CD4-positive, alpha-beta T cell treated with Interleukin-15 for 4 hours (primary cell): ENCODE measurements at regions not wholly inside any gene's neighbourhood (a gene's known extent, or its start where the extent isn't known, plus 50 kb on each side); places are given as distances from the start of the nearest gene placed in this dataset.
"Not testable (repeated sequence)": the region's sequence is repeated elsewhere in the genome, so short reads cannot be mapped to it uniquely, and the experiment has no call there.

ENCODE experiments used
- DNase-seq: peaks from one replicate; pipeline ENCODE4 v3.0.0-alpha.2; 2020; ENCODE audit warnings: low spot score

- DNase-seq, result no peak
Measured at GRCh38 chr6:166724576-166724975, 97.5 kb upstream of the RPS6KA2 start.

DNA sequence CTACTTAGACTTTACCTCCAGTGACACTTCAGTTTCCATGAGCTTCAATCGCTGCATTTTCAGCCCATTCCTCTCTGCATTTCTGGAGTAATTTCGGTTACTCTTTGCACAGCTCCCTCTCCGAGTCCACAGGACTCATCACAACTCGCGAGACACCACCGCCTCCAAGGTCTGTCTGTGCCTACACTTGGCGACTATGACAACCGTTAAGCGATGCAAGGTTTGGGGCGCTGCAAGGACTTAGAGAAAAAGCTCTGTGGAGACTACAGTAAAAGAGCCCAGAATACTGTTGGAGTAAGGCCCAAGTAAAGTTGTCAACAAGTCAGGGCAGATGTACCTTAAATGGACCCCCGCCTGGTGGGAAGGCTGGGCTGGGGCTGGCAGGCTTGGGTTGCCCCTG is 95.7 kb upstream of the RPS6KA2 start:
- no peak for DNase-seq

DNA sequence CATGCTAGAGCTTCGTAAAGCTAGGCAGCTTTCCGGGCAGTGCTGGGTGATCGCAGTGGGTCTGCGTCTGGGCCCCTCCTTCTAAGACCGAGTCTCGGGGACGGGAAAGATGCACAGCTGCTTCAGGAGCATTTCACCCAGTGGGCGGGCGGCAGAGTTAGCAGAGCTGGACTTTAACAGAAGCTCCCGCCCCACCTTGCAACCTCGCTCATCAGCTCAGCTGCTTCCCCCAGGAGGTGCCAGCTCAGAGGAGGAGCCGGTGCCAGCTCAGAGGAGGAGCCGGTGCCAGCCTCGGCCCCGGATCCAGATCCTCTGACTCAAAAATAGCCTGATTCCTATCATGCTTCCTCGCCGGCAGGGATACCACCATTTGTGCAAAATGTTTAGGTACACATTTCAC is 94.5 kb upstream of the RPS6KA2 start:
- no peak for DNase-seq

DNA sequence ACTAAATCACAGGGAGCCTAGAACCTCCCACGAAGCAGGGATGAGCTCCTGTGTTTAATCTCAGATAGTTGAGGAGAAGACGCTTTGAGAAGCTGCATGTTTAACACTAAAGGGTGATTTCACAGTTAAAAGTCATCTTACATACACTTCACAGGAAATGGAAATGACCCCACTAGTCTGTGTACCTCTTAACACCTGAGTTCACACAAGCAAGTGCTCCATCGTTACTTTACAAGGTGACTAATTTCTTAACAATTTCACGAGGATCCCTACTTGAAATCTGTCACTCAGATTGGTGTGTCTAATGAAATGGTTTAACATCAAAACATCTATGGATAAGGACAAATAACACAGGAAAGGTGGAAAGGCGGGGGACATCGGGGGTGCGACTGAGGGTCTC is 93.8 kb upstream of the RPS6KA2 start:
- no peak for DNase-seq

DNA sequence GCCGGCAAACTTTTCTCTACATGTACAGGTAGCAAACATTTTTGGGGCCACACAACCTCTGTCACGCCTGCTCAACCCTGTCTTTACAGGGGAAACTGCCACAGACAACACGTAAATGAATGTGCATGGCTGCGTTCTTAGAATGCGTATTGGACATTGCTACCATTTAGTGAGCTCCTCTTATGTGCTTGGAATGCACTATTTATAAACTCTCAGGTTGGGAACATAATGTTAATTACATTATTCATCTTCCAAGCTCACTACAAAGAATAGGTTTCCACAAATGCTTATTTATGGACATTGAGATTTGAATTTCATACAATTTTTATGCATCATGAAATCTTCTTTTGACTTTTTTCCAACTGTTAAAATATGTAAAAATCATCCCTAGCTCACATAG is 92.0 kb upstream of the RPS6KA2 start:
- DNase-seq, result no peak

DNA sequence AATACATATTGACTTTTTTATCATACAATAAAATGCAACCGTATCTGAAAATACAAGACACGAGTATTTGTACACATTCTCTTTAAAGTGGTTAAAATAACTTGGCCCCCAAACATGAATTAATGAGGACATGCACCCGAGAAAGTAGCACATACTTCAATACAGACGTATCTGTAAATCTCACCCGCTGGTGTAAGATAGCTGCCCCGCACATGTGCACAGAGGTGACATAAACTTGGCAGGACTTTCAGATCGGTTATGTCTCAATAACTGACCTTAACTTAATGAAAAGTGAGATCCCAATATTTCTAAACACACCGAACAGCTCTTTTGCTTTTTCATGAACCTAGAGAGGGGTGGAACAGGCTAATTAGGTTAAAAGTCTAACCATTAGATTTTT is 91.5 kb upstream of the RPS6KA2 start:
- DNase-seq, result no peak

DNA sequence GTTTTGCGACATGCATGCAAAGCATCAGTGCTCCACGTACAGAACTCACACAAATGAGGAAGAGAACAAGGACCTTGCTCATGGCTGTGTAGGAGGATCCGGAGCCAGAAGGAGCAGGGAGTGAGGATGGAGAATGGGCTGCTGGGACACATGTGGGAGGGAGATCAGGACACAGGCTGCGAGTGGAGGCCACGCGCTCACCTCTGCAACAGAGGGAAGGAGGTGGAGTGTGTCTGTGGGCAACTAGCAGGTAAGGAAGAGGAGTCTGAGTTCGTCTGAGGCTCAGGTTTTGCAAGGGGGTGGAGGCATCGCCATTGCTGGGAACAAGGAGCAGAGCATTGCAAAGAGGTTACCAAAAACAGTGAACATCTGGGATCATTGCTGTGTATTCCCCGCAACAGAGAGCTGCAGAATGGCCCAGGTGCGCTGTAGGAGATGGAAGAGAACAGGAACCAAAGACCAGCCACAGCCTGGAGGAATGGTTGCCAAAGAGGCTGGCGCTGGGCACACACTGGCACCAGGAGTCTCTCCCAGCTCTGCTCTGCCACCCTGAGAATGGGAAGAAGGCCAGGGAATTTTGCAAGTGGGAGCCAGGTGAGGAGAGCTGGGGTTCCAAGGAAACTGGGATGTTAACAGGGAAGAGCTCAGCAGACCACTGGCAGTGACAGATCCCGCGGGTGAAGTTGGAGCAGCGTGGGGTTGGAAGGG is 90.0 kb upstream of the RPS6KA2 start:
- no peak for DNase-seq

- DNase-seq, result no peak
Measured at GRCh38 chr6:166715992-166716391, 88.9 kb upstream of the RPS6KA2 start.

GRCh38 chr6:166715065-166715464 is 88.0 kb upstream of the RPS6KA2 start:
- DNase-seq, result no peak

- no peak for DNase-seq
Measured at GRCh38 chr6:166714581-166714980, 87.5 kb upstream of the RPS6KA2 start.

DNA sequence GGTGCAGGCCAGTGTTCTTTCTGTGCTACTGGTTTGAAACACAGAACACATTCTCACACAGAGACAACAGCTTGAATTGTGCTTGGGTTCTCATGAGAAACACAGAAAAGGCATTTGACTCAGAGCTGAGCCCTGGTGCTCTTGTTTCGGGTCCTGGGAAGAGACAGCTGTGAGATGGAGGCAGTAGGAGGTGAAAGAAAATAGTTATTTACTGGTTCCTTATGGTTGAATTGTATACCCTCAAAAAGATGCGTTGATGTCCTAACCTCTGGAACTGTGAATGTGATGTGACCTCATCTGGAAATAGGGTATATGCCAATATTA is 87.1 kb upstream of the RPS6KA2 start:
- DNase-seq, result no peak

GRCh38 chr6:166713434-166714186 is 86.6 kb upstream of the RPS6KA2 start:
- no peak for DNase-seq

- DNase-seq, result no peak
Measured at GRCh38 chr6:166712286-166713228, 85.5 kb upstream of the RPS6KA2 start.

DNA sequence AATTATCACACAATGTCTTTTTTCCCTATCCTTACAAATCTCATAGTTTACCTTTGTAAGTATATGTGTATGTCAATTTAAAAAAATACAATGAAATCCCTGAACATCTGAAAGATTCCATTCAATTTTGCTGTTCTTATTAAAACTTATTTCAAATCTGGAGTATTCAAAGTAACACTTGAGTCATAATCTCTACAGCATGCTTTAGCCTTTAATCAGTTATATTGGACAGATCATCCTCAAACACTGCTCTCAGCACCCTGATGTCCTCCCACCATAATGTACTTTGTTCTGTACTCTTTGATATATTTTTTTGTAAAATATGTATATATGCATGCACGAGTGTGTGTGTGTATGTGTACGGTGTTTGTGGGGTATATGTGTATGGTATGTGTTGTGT is 83.0 kb upstream of the RPS6KA2 start:
- DNase-seq, result no peak

DNA sequence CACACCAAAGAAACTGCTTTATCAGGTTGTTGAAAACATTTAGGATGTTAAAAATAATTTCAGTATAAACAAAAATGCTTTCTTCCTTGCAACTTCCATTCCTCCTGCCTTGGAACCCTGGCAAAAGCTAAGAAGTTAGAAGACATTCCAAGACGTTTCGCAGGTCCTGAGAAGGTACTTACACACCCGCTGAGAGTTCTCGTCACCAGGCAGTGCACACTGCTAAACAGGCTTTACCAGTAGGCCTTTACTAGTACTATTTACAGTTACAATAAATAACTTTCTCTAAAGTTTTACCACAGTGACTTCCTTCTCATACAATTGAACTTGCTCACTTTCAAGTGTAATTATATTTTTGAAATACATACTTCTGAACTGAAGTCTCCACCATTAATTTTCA is 81.4 kb upstream of the RPS6KA2 start:
- DNase-seq, result no peak

DNA sequence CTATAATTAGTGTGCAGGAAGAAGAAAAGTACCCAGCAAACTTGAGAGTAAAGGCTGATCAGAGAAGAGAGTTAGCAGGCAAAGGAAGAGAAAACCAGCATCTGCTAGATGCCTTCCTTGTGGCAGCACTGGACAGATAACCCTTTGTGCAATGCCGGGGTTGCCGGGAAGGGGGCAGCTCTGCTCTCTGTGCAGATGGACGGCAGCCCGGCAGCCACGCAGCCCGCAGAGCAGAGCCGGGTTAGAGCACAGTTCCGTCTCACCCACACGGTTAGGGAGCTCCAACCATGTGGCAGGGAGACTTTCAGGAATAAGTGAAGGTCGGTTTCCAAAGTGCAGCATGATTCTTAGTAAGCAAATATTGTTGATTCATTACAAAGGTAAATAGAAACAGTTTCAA is 80.0 kb upstream of the RPS6KA2 start:
- no peak for DNase-seq

GRCh38 chr6:166705069-166705468 is 78.0 kb upstream of the RPS6KA2 start:
- no peak for DNase-seq

DNA sequence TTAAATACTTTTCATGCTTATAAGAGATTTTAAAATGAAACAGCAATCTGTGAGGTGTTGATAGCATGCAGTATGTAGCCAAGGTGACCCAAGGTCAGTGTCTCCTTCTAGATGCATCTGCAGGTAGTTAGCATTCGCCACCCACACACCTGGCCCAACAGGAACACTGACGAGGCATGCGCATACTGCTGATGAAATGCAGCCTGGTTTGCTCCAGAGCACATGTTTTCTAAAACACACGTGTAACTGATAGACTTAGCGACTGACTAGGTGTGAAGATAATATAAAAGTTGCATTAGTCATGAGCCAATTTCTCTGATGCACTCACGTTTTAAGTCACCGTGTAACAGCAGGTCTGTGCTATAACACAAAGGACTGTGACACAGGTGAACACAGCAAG is 77.1 kb upstream of the RPS6KA2 start:
- DNase-seq, result no peak

- DNase-seq, result no peak
Measured at GRCh38 chr6:166703149-166703710, 76.2 kb upstream of the RPS6KA2 start.

GRCh38 chr6:166701424-166701823 is 74.4 kb upstream of the RPS6KA2 start:
- not testable (repeated sequence) for DNase-seq

GRCh38 chr6:166700871-166701270 is 73.8 kb upstream of the RPS6KA2 start:
- DNase-seq, result not testable (repeated sequence)

DNA sequence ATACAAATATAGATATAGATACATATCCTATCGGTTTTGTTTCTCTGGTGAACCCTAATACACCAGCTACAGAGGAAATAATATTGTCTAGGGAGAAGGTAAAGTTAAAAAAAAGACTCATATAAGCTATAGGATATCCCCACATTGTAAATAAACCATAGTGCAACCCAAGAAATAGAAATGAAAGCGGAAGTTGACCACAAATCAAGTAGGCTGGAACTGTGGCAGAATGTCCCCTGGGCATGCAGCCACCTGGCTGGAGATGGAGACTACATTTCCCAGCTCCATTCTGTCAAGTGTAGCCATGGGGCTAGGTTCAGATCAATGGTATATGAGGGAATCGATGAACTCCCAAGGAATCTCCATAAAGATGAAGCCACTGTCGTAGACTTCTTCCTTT is 70.1 kb upstream of the RPS6KA2 start:
- no peak for DNase-seq

DNA sequence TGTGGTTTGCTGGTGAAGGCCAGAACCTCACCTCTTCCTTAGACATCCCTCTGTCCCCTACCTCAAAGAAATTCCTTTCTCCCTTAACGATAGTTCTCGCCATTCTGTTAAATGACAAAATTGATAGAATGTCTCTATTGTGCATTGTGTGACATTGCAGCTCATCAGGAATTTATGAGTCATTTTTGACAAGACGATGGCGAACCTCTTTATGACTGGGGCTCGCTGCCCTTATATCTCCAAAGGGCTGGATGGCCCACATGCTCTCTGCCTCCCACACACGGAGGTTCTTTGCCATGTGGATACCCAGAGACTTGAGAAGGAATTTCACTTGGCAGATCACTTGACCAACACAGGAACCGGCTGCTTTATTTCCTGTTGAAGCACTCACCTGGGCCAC is 66.8 kb upstream of the RPS6KA2 start:
- no peak for DNase-seq
